Parathyroid adenoma (tissue), 2 donors: ENCODE measurements at regions not wholly inside any gene's neighbourhood (a gene's known extent, or its start where the extent isn't known, plus 50 kb on each side); places are given as distances from the start of the nearest gene placed in this dataset.
"Not testable (repeated sequence)": the region's sequence is repeated elsewhere in the genome, so short reads cannot be mapped to it uniquely, and the experiment has no call there.

ENCODE experiments used
- H2AFZ ChIP-seq: fragments of 300-600 bp; sonication (generic); one replicate; pipeline ENCODE4 v1.7.0; 2017; ENCODE audit warnings: antibody characterized with exemption, mild to moderate bottlenecking
- H3K27ac ChIP-seq: fragments of 300-600 bp; sonication (generic); one replicate; pipeline ENCODE4 v1.7.0; 2017
- H3K27me3 ChIP-seq: fragments of 300-600 bp; sonication (generic); one replicate; pipeline ENCODE4 v1.7.0; 2017; ENCODE audit warnings: low read length; ENCODE audit not compliant: control insufficient read depth, insufficient read depth
- H3K36me3 ChIP-seq: fragments of 300-600 bp; sonication (generic); one replicate; pipeline ENCODE4 v1.7.0; 2017; ENCODE audit warnings: low read length; ENCODE audit not compliant: control insufficient read depth, insufficient read depth
- H3K4me1 ChIP-seq: fragments of 300-600 bp; sonication (generic); one replicate; pipeline ENCODE4 v1.7.0; 2017; ENCODE audit warnings: control low read depth
- H3K4me2 ChIP-seq: fragments of 300-600 bp; sonication (generic); one replicate; pipeline ENCODE4 v1.7.0; 2017; ENCODE audit warnings: low read length
- H3K4me3 ChIP-seq: fragments of 300-600 bp; sonication (generic); one replicate; pipeline ENCODE4 v1.7.0; 2017; ENCODE audit warnings: low read depth, low read length
- H3K79me2 ChIP-seq: fragments of 300-600 bp; sonication (generic); one replicate; pipeline ENCODE4 v1.7.0; 2017; ENCODE audit warnings: control low read depth
- H3K9ac ChIP-seq: fragments of 300-600 bp; sonication (generic); one replicate; pipeline ENCODE4 v1.7.0; 2017; ENCODE audit warnings: mild to moderate bottlenecking
- H3K9me3 ChIP-seq: fragments of 300-600 bp; sonication (generic); one replicate; pipeline ENCODE4 v1.7.0; 2017; ENCODE audit warnings: low read length; ENCODE audit not compliant: control insufficient read depth
- CTCF ChIP-seq: fragments of 300-600 bp; sonication (generic); IDR thresholded peaks from one replicate; pipeline ENCODE4 v1.7.0; 2017; ENCODE audit warnings: antibody characterized with exemption, mild to moderate bottlenecking
- donor health status: primary hyperparathyroidism.

GRCh38 chr20:41692479-41693135 lies 74.4 kb upstream of the CHD6 start:
- H3K4me3 ChIP-seq, result peak overlapping the region; percentile 83
- H3K79me2 ChIP-seq, result no peaks in the 10 kb centered on the region
- peaks cover 3% of the 10 kb centered on the region for H3K4me1 ChIP-seq
- H3K36me3 ChIP-seq, result no peaks in the 10 kb centered on the region
- peak overlapping the region; percentile 74 for H3K9ac ChIP-seq
- no peak for TF ChIP-seq CTCF
- H3K27ac ChIP-seq, result peak overlapping the region; percentile 90
- H3K9me3 ChIP-seq, result no peaks in the 10 kb centered on the region
- H3K4me2 ChIP-seq, result peak overlapping the region; percentile 61
- H2AFZ ChIP-seq, result peak overlapping the region; percentile 98
- no peaks in the 10 kb centered on the region for H3K27me3 ChIP-seq

- Histone ChIP-seq H3K9ac (no peak overlapping the region), H3K27ac (no peak overlapping the region), H3K36me3 (no peaks in the 10 kb centered on the region), H3K4me1 (peaks cover 3% of the 10 kb centered on the region), H3K4me3 (no peak overlapping the region), H3K79me2 (no peaks in the 10 kb centered on the region), H3K9me3 (no peaks in the 10 kb centered on the region), H3K4me2 (no peak overlapping the region), H2AFZ (peak overlapping the region; percentile 98), H3K27me3 (no peaks in the 10 kb centered on the region)
- no peak for TF ChIP-seq CTCF
Observed at GRCh38 chr20:41691443-41691842, 73.3 kb upstream of the CHD6 start.

GRCh38 chr20:41690702-41691101 lies 72.5 kb upstream of the CHD6 start:
- peak overlapping the region; percentile 98 for H2AFZ ChIP-seq
- H3K9me3 ChIP-seq, result no peaks in the 10 kb centered on the region
- no peak overlapping the region for H3K27ac ChIP-seq
- no peak overlapping the region for H3K4me2 ChIP-seq
- peaks cover 3% of the 10 kb centered on the region for H3K4me1 ChIP-seq
- H3K9ac ChIP-seq, result no peak overlapping the region
- no peaks in the 10 kb centered on the region for H3K27me3 ChIP-seq
- TF ChIP-seq CTCF, result no peak
- H3K79me2 ChIP-seq, result no peaks in the 10 kb centered on the region
- no peak overlapping the region for H3K4me3 ChIP-seq
- H3K36me3 ChIP-seq, result no peaks in the 10 kb centered on the region

- H3K79me2 ChIP-seq, result no peaks in the 10 kb centered on the region
- no peak overlapping the region for H3K9ac ChIP-seq
- no peak overlapping the region for H3K27ac ChIP-seq
- TF ChIP-seq CTCF, result no peak
- H3K27me3 ChIP-seq, result no peaks in the 10 kb centered on the region
- H3K4me1 ChIP-seq, result no peaks in the 10 kb centered on the region
- H3K4me3 ChIP-seq, result no peak overlapping the region
- no peak overlapping the region for H3K4me2 ChIP-seq
- H3K36me3 ChIP-seq, result no peaks in the 10 kb centered on the region
- H3K9me3 ChIP-seq, result no peaks in the 10 kb centered on the region
- H2AFZ ChIP-seq, result no peak overlapping the region
Observed at GRCh38 chr20:41686961-41687360, 68.8 kb upstream of the CHD6 start.

- not testable (repeated sequence) for H2AFZ ChIP-seq, H3K4me1 ChIP-seq, H3K79me2 ChIP-seq, H3K4me2 ChIP-seq, H3K36me3 ChIP-seq, H3K4me3 ChIP-seq, H3K9ac ChIP-seq, H3K27me3 ChIP-seq, H3K9me3 ChIP-seq, H3K27ac ChIP-seq
Observed at GRCh38 chr20:41685145-41685544, 67.0 kb upstream of the CHD6 start.
